ENCODE measurements at regions not wholly inside any gene's neighbourhood (a gene's known extent, or its start where the extent isn't known, plus 50 kb on each side); places are given as distances from the start of the nearest gene placed in this dataset.

DNA sequence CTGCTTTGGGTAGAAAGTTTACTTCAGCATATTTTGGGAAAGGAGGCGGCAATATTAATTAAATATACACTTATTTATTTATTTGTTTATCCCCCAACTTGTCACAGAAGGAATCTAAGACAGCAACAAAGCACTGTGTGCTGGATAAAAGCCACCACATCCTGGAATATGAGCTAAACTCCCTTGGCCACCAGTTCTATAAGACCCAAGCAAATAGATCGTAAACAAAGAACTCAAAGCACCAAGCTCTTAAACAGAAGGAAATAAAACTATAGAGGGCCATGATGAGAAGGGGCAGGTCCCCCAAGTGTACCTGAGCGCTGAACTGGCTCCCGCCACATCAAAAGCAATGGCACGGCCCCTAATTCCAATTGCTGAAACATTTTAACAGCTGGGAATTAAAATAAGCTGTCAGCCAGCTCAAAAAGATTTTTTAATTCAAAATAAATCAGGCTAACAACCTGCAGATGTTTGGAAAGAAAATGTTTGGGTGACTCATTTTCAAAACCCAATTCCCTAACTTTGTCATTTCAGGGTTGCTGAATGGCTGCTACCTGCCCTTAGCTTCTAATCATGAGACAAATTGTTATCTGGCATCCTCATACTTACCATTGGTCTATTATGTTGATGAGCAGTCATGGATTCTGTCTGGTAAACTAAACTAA is 127.1 kb downstream of the SLC30A10 start:
- no peak for DNase-seq (ENCODE audit: low read depth)

DNA sequence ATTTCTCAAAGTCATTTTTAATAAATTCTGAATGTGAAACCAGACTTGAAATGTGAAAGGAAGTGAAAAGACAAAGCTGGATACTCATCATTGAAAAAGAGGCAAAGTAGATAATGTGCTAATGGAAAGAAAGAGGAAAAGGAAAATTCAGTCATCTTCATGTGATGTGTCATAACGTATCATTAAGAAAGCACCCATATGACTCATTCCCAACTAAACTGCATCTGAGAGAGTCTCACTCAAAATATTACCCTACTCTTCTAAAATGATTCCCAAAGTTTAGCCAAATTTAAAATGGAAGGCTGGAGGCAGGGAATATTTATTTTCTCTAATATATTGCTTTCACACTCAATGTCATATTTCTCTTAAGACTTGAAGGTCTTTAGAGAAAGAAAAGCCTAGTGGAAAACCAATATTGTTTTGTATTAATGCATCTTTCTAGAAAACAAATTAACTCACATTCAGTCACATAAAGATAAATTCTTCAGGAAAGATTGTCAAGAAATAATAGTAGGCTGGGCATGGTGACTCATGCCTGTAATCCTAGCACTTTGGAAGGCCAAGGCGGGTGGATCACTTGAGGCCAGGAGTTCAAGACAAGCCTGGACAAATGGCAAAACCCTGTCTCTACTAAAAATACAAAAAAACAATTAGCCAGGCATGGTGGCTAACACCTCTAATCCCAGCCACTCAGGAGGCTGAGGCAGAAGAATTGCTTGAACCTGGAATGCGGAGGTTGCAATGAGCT is 129.9 kb downstream of the SLC30A10 start:
- no peak for DNase-seq (ENCODE audit: low read depth)

DNA sequence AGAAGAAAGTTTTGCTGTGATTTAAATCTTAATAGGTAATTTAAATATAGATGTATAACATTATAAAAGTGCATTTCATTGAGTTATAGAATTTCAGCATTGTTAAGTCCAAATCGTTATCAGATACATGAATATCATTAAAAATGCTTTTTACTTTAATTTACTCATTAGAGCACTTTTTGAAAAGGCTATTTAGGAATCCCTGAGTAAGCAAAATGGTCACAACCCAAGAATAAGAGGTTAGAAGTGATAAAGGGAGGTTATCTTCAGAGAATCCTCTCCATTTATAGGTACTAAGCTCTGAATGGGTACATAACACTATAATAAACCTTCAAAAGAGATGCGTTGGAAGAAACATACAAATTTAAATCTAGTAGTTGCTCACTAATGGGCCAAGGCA is 130.7 kb downstream of the SLC30A10 start:
- no peak for DNase-seq (ENCODE audit: low read depth)

DNA sequence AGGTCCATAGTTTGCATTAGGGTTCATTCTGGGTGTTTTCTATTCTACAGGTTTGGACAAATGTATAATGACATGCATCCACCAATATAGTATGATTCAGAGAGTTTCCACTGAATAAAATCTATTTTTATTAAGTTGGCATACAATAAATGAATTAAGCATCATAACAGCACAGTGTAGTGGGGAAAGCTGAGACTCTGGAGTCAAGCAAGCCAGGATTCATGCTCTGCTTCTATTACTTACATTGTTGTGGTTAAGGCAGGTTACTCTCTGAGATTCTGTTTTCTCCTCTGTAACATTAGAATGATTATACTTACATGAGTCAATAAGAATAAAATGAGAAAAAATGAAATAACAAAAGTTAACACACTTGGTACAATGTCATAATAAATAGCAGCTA is 131.3 kb downstream of the SLC30A10 start:
- DNase-seq (ENCODE audit: low read depth), result no peak

DNA sequence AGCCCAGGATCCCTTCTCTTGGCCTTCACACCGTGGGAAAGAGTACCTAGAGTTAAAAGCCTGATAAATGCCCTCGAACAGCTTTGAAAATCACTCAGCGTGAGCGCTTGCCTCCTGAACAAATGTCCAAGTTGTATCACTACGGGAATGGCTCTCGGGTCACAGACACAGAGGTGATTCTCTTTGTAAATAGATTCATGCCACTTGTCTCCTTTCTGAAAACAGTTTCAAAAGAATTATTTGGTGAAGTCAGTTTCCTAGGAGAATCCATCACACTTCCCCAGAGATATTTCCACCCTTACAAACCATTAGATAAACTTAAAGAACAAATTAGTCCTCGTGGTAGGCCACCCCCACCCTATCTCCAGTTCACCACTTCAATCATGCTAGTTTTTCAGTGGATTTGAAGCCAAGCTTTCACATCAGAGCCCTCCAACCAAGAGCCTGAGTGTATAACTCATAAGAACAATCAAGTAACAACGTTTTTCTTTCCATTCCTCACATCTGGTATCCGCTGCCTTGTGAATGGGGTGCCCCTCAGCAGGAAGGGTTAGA is 132.9 kb downstream of the SLC30A10 start:
- DNase-seq (ENCODE audit: low read depth), result no peak

DNA sequence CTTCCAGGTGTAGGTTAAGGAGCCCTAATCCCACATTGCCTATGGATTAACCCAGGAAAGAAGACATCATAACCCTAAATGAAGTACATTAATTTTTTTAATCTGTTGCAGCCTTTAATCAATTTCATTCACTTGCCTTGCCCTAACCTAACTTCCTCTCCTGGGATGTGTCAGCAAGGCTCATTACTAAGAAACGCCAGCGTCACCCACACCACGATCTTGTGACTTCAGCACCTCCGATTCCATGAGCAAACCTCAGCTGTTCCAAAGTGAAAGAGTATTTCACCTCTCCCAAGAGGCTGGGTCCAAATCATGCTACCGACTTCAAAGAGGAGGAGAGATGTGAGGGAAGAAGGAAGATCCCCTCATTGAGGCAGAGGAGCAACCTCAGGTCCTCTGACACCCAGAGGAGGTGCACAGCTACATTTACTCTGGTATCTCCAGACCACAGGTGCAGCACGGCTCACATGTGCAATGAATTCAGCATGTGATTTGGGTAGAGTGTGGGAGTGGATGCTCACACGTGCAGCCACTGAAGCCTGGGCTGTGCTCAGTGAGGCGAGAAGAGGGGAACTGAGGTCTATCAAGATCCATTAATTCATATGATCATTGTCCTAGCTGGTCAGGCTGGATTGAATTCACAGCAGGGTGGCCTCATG is 134.1 kb downstream of the SLC30A10 start:
- no peak for DNase-seq (ENCODE audit: low read depth)

DNA sequence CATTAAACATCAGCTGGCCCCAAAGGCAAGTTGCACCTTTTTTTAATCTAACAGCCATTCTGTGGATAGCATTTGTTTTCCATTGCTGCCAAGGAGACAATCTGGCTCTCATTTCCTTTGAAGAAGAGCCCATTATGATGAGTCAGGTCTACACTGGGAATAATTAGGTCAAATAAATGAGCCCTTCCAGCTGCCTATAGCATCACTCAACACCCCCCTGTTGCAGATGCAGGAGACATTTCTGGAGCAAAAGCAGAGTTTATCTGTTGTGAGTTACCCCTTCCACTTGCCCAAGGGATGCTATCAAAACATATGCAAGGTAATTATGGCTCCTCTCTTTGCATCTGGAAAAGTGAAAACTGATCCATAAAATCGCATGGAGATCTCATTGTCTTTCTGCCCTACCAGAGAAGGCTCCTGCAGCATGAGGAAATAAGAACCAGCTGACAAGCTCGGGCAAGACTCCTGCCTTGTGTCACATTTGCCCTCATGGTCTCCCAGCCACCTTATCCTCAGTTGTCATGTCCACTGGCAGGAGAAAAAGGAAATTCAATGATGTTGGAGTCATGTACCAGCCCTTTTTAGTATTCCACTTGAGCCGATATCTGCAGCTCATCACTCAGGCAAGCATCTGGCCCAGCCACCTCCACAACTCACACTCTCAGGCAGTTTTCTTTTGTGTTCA is 135.9 kb downstream of the SLC30A10 start:
- no peak for DNase-seq (ENCODE audit: low read depth)

DNA sequence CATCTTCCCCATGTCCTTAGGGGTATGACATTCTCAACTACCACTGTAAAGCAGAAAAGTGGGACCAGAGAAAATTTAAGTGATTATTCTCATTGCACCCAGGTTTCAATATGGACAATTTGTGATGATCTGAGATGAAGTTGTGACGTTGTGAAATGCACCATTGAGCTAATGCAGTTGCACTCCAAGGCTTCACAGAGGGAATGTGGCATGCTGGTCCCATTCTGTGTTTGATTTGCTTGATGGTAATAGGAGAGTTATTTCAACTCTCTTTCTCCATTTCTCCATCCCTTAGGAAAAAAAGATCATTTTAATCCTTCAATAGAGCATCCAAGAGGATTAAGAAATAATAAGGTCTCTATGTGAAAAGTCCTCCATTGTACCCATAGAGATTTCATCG is 136.6 kb downstream of the SLC30A10 start:
- DNase-seq (ENCODE audit: low read depth), result no peak

DNA sequence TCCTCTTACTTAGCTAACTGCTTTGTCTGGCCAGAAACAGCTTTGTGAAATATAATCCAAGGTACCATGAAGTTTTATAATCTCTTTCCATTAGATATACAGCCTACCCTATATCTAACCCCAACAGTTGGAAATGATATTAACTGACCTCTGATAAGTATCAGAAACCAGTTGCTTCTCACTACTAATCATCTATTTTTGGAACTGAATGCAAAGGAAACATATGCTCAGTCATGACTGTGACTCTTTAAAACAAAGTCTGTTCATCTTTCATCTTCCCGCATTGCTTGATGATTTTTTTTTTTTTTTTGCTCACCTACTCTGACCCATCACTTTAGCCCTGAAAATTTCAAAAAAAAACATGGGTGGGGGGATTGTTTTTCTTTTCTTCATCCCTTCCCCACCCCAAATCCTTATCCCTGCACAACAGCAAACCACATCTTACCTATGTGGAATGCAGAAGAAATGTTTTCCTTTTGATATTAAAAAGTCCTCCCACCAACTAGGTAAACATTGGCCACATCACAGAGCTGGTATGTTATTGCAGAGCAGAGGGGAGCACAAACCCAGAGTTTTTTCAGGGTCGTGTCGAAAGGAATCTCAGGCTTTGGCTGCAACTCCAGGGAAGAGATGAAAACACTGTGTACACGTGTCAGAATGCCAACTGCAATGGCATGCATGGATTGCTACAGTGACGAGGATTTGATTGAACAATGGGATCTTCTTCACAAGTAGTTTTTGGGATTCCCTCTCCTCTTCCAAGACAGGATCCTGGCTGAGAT is 137.3 kb downstream of the SLC30A10 start:
- DNase-seq (ENCODE audit: low read depth), result peak; percentile 67

DNA sequence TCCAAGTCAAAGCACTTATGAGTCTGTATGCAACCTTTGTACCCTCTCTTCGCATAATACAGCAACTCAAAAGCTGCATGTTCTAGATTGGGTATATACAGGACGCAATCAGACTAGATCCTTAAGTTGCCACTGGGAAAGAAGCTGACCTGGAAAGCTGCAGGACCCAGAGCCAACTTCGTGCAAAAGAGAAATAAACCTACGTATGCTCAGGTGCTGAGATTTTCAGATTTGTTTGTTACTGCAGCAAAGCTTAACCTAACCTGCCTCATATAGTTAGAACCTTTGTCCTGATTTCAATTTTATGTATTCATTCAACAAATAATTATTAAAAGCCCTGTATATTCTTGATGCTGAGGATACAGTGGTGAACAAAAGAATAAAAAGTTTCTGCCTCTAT is 139.7 kb downstream of the SLC30A10 start:
- DNase-seq (ENCODE audit: low read depth), result no peak

DNA sequence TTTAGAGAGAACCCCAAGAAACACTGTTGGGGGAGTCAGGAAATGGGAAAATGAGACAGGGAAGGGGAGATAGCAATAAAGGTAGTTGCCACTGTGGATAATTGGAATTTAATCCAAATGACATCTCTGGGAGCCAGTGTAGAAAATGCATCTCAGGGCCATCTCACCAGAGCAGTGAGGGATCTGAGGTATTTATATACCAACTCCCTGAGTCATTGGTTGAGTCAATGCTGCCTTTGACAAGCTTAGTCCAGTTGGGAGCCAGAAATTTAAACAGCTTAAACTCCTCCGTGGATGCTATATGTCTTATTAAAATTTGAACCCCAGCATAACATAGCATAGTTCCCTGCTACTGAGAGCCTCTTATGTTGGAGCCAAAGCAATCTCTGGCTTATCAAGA is 140.3 kb downstream of the SLC30A10 start:
- no peak for DNase-seq (ENCODE audit: low read depth)

DNA sequence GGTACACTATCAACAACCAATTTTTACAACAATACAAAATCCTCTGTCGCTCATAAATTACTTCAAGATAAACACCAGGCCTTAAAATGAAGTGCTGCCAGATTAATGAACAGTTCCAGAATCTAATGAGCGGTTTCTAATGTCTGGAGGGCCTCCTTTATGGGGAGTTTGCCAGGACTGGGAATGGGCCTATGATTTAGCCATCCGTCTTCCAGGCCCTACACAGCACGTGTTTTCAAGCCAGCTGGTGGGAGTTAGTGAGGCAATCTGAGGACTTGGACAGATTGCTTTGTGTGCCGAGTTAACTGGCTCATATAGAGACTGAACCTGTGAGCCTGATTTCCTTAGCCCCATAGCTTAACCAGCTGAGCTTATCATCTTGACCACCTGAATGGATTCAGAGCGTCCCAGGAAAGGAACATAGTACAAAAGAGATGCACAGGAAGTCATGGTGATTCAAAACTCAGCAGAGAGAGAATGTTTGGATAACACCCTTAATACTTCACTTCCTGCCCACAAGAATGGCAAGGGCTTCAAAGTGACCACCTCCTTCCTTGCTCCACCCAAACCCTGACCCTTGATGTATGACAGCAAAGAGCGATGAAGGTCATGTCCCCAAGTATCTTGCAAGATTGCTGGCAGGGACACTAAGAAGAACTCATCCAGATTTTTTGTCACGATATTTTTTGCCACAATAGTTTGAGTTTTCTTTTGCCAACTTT is 143.5 kb downstream of the SLC30A10 start:
- no peak for DNase-seq (ENCODE audit: low read depth)

DNA sequence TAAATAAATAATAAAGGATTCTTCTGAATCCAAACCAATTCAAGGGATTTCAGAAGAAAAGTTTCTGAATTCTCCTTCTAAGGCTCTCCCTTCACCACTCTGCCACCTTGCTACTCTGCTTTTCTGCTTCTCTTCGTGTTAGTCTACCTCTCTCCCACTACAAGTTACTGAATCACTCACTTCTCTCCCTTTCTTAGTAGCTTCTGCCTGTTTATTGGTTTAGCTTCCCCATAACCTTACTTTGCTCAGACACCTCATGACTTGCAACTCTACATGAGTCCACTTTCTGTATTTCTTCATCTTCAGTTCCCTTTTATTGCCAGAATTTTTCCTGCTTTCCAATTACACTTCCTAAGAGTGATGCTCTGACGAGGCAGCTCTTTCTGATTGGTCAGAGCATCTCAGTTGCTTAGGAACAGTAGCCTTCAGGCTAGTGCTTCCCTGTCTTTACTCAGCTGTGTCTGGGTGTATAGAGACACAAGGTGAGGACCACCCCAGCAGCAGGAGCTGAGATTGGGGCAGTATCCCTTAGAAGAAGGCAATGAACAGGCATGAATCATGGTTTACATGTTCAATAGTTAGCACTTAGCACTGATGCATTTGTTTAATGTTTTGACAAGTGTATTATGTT is 144.6 kb downstream of the SLC30A10 start:
- no peak for DNase-seq (ENCODE audit: low read depth)

DNA sequence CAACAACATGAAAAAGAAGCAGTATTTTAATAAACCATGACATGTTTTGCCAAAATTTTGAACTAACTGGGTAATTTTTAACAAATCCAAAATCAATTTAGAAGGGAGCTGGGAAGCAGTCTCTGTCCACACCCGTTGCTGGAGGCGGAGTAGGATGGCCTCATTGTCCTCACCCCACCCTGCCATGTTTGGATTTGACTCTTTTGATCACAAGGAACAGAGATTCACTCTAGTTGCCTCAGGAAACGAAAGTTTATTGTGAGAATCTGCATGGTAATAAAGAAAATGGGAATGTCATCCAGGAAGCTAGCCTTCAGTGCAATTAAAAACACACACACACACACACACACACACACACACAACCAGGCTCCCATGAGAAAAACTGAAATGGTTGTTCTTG is 145.4 kb downstream of the SLC30A10 start:
- DNase-seq (ENCODE audit: low read depth), result no peak

DNA sequence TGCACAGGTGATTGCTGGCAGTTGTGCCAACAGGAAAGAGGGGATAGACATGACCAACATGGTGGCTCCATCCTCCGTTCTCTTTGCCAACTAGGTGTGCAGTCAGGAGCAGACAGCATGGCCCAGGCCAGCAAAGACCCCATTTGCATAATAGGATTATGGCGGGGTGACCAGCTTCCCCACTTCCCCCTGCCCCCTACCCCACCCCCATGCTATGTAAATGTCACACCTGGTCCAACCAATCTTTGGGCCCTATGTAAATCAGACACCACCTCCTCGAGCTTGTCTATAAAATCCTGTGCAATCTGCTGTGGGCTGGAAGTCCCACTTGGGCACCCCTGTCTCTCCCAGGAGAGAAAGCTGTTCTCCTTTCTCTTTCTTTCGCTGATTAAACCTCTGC is 146.0 kb downstream of the SLC30A10 start:
- no peak for DNase-seq (ENCODE audit: low read depth)

DNA sequence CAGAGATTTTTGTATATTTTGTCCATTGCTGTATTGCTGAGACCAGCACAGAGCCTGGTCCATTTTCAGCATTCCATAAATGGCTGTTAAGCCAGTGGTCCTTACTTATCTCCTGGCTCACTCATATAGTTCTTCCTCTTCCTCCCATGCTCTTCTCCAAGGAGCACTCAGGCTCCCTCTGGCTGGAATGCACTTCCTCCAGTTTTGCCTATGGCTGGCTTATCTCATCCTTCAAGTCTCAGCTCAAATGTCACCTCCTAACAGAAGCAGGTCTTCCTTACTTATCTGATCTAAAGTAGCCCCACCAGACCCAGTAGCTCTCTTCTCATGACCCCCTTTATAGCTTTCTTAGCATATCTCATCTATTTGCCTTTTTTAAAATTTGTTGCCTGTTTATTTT is 146.9 kb downstream of the SLC30A10 start:
- no peak for DNase-seq (ENCODE audit: low read depth)

DNA sequence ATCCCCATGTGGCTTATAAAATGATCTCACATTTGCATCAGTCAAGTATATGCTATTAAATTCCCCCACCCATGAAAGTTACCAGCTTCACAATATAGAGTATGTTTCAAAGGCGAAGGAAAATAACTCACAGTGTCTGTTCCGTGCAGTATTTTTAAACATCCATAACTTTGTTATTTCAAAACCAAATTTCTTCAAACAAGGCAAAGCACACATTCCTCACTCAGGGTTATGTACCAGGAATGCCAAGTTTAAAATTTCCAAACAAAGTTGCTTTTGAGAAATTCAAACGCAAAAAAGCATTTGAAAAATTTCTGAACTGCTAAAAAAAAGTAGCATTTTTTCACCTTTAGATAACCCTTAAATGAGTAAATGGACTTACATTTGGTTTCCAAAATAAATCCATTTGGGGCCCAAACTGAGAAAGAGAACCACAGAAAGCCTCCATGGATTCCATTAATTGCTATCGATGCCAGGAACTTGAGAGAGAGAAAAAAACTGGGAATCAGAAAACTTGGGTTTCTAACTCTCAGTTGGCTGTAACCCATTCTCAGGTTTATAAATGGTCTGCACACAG is 149.5 kb downstream of the SLC30A10 start:
- no peak for DNase-seq (ENCODE audit: low read depth)

DNA sequence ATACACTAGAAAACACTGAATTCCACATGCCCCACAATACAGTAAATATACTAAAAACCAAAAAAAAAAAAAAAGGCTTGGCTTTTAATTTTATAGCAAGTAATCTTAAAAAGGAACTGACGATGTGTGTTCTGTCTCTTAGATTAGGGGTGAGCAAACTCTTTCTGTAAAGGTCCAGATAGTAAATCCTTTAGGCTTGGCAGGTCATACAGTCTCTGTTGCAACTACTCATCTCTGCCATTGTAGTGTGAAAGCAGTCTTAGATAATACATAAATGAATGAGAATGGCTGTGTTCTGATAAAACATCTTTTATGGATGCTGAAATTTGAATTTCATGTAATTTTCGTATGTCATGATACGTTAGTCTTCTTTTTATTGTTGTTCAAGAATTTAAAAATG is 150.2 kb downstream of the SLC30A10 start:
- no peak for DNase-seq (ENCODE audit: low read depth)

DNA sequence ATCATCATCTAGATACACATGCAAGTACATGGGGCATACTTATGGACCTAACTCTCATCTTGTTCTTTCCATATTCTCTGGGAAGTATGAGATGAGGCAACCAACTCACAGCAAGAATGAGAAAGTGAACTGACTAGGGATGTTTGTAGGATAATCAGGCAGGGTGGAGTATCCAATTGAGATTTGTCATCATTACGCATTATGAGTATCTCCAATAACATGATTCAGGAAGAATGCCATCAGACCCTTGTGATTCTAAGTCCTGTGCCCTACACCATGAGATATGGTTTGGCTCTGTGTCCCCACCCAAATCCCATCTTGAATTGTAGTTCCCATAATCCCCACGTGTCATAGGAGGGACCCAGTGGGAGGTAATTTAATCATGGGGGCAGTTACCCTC is 154.0 kb downstream of the SLC30A10 start:
- DNase-seq (ENCODE audit: low read depth), result no peak

DNA sequence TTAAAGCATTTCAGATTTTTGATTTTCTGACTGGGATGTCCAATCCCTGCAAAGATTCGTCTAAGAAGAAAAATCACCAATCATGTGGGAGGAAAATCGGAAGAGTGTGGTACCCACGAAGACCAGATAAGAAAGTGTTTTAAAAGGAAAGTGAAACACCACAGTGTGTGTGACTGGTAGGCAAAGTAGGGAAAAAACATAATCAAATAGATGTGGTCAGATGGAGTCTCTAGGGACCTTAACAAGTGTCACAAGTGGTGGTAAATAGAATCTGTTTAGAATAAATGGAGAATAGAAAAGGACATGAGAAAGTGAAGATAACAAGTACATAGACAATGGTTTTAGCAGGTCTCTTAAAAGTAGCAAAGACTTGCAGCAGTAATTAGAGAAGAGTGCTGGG is 154.6 kb downstream of the SLC30A10 start:
- DNase-seq (ENCODE audit: low read depth), result no peak

All from non-pigmented ciliary epithelial cell (primary cell).